B cell (primary cell): ENCODE measurements at regions not wholly inside any gene's neighbourhood (a gene's known extent, or its start where the extent isn't known, plus 50 kb on each side); places are given as distances from the start of the nearest gene placed in this dataset.

ENCODE experiments used
- EZH2 ChIP-seq: IDR thresholded peaks from 2 replicates; pipeline ENCODE4 v1.6.1; 2012; ENCODE audit warnings: borderline replicate concordance, low read depth, mild to moderate bottlenecking, moderate library complexity, low read length; ENCODE audit not compliant: insufficient read depth, poor library complexity, severe bottlenecking
- TF ChIP-seq, protein P1 (sequence below): fragments of 200-600 bp; IDR thresholded peaks from one replicate; pipeline ENCODE4 v1.8.0; 2022; ENCODE audit warnings: antibody characterized with exemption, mild to moderate bottlenecking

DNA sequence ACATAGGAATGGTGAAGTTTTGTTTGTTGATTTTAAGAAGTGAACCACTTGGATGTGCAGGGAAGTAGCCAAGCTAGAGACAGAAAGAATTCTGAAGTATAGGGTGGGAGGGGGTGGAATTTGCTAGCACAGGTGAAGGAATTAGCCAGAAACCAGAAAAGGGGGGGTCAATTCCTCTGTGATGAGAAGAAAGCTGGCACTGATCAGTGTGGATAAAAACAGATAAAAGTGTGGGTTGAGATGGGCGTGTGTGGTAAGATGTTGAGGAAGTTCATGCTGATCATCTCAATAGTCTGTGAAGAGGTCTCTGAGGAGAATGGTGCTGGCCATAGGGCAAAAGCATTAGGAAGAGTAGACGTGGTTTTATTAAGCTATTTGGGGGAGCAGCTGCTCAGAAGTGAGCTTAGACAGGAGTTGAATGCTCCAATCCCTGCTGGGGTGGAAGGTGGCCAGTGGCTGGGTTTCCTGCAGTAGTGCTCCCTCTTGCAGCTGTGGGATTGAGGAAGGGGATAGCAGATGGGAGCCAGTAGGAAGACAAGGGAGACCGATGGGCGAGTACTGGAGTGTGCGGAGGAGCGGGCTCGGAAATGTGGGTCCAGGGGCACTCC lies 88.7 kb upstream of the ELL2 start:
- TF ChIP-seq, protein P1, sequence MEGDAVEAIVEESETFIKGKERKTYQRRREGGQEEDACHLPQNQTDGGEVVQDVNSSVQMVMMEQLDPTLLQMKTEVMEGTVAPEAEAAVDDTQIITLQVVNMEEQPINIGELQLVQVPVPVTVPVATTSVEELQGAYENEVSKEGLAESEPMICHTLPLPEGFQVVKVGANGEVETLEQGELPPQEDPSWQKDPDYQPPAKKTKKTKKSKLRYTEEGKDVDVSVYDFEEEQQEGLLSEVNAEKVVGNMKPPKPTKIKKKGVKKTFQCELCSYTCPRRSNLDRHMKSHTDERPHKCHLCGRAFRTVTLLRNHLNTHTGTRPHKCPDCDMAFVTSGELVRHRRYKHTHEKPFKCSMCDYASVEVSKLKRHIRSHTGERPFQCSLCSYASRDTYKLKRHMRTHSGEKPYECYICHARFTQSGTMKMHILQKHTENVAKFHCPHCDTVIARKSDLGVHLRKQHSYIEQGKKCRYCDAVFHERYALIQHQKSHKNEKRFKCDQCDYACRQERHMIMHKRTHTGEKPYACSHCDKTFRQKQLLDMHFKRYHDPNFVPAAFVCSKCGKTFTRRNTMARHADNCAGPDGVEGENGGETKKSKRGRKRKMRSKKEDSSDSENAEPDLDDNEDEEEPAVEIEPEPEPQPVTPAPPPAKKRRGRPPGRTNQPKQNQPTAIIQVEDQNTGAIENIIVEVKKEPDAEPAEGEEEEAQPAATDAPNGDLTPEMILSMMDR, result no peak
- TF ChIP-seq EZH2, result no peak
